HFFc6 (cell line): ENCODE measurements at regions not wholly inside any gene's neighbourhood (a gene's known extent, or its start where the extent isn't known, plus 50 kb on each side); places are given as distances from the start of the nearest gene placed in this dataset.

ENCODE experiments used
- DNase-seq: peaks from one replicate; pipeline ENCODE4 v3.0.0-alpha.2; 2018
- H3K27ac Mint-ChIP-seq: 2 replicates; pipeline ENCODE4 v1.8.0; 2020; ENCODE audit warnings: mild to moderate bottlenecking, mixed read lengths
- H3K27me3 Mint-ChIP-seq: 2 replicates; pipeline ENCODE4 v1.8.0; 2021; ENCODE audit warnings: mild to moderate bottlenecking, moderate library complexity, mixed read lengths; ENCODE audit not compliant: insufficient read depth
- H3K36me3 Mint-ChIP-seq: 2 replicates; pipeline ENCODE4 v1.8.0; 2021; ENCODE audit warnings: low read depth, mixed read lengths
- H3K4me1 Mint-ChIP-seq: 2 replicates; pipeline ENCODE4 v1.8.0; 2020; ENCODE audit warnings: low read depth, mixed read lengths
- H3K4me3 Mint-ChIP-seq: 2 replicates; pipeline ENCODE4 v1.8.0; 2020; ENCODE audit warnings: mild to moderate bottlenecking, moderate library complexity, mixed read lengths
- H3K9me3 Mint-ChIP-seq: 2 replicates; pipeline ENCODE4 v1.8.0; 2020; ENCODE audit warnings: mild to moderate bottlenecking, mixed read lengths
- TF ChIP-seq, protein P1 (sequence below): fragments of 200-600 bp; sonication (generic); IDR thresholded peaks from 2 replicates; pipeline ENCODE4 v1.5.0; 2021; ENCODE audit warnings: antibody characterized with exemption, mild to moderate bottlenecking

DNA sequence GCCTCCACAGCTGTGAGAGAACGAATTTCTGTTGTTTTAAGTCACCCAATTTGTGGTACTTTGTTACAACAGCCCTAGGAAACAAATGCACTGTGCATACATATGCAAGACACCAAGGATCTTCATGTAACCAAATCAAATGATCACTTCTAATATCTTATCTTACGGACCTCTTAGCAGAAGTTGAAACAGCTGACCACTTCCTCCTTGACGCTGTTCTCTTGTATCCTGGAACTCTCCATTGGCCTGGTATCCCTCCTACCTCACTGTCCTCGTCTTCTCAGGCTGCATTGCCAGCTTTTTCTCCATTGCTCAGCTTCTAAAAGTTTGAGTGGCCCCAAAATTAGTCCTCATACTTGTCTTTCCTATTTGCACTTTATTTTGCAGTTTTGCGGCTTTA is 200.4 kb downstream of the DLEU7 start:
- TF ChIP-seq, protein P1, sequence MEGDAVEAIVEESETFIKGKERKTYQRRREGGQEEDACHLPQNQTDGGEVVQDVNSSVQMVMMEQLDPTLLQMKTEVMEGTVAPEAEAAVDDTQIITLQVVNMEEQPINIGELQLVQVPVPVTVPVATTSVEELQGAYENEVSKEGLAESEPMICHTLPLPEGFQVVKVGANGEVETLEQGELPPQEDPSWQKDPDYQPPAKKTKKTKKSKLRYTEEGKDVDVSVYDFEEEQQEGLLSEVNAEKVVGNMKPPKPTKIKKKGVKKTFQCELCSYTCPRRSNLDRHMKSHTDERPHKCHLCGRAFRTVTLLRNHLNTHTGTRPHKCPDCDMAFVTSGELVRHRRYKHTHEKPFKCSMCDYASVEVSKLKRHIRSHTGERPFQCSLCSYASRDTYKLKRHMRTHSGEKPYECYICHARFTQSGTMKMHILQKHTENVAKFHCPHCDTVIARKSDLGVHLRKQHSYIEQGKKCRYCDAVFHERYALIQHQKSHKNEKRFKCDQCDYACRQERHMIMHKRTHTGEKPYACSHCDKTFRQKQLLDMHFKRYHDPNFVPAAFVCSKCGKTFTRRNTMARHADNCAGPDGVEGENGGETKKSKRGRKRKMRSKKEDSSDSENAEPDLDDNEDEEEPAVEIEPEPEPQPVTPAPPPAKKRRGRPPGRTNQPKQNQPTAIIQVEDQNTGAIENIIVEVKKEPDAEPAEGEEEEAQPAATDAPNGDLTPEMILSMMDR = no peak
- Mint-ChIP-seq H3K27ac (no peak overlapping the region), H3K27me3 (peaks cover 7% of the 10 kb centered on the region), H3K9me3 (no peaks in the 10 kb centered on the region), H3K36me3 (no peaks in the 10 kb centered on the region), H3K4me1 (peaks cover 11% of the 10 kb centered on the region), H3K4me3 (no peak overlapping the region)
- no peak for DNase-seq

DNA sequence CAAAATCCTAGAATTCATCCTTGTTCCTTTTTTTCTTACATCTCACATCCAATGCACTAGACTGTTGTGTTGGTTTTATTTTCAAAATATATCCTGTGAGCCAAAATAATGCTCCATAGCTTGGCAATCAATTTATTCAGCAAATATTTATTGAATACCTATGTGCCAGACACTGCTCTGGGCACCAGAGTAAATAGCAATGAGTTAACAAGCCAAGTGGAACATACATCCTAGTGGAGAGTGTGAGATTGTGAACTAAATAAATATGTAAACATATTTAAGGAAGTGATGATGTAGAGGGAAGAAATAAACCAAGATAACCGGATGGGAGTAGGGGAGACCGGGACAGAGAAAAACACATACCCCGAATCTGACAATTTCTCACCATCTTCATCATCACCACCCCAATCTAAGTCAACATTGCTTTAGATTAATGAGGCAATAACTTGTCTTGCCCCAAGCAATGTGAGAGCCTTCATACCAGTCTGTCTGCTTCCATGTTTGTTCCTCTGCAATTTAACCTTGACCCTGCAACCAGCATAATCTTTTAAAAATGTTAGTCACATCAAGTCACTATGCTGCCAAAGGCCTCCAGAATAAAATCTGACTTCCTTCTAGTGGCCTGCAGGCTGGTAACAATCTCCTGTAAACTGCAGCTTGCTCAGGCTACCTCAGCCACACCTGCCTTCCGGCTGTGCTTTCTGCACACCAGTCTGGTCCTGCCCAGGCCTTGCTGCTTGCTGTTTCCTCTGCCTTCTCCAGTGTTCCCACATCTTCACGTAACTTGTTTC is 199.2 kb downstream of the DLEU7 start:
- no peak overlapping the region for H3K27ac Mint-ChIP-seq
- TF ChIP-seq, protein P1 = no peak
- H3K4me1 Mint-ChIP-seq = peaks cover 11% of the 10 kb centered on the region
- H3K27me3 Mint-ChIP-seq = peaks cover 7% of the 10 kb centered on the region
- no peak for DNase-seq
- H3K9me3 Mint-ChIP-seq = no peaks in the 10 kb centered on the region
- no peak overlapping the region for H3K4me3 Mint-ChIP-seq
- H3K36me3 Mint-ChIP-seq = no peaks in the 10 kb centered on the region

DNA sequence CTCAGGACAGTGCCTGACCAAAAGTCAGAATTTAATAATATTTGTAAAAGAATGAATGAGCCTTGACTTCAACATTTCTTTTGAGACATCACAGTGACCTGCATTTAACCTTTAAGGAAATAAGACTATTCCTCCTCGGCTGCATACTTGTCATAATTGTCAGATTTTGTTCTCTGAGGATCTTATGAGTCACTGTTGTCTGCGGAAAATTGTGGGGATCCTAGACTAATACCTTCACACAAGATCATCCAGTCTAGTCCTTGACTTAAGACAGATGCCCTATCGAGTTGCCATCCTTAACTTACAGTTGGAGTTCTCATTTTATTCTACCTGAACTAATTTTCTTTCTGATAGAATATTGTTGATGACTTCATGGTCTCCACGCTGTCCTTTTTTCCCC is 198.4 kb downstream of the DLEU7 start:
- Mint-ChIP-seq H3K4me1 (peaks cover 11% of the 10 kb centered on the region), H3K27me3 (peaks cover 10% of the 10 kb centered on the region), H3K27ac (no peak overlapping the region), H3K4me3 (no peak overlapping the region), H3K36me3 (no peaks in the 10 kb centered on the region), H3K9me3 (no peaks in the 10 kb centered on the region)
- DNase-seq = peak; percentile 9
- TF ChIP-seq, protein P1 = no peak

DNA sequence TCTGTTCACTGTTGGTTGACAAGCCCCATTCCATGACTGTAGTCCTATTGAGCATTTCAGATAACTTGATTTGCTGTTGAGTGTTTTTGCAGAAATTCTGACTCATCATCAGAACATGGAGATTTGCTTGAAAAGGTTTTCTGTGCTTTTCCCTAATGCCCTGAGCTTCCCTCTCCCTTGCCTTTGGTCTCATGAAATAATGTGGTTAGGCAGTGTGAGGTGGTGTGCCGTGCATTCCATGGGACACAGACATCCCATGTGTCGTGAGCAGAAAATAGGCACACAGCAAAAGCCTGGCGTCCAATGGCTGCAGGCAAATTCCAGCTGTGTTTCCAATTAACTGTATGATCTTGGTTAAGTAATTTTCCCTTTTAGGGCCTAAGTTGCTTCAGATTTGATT is 197.4 kb downstream of the DLEU7 start:
- peaks cover 17% of the 10 kb centered on the region for H3K27me3 Mint-ChIP-seq
- no peaks in the 10 kb centered on the region for H3K9me3 Mint-ChIP-seq
- no peaks in the 10 kb centered on the region for H3K36me3 Mint-ChIP-seq
- H3K4me3 Mint-ChIP-seq = no peak overlapping the region
- no peak for DNase-seq
- peaks cover 11% of the 10 kb centered on the region for H3K4me1 Mint-ChIP-seq
- no peak overlapping the region for H3K27ac Mint-ChIP-seq
- TF ChIP-seq, protein P1 = no peak

DNA sequence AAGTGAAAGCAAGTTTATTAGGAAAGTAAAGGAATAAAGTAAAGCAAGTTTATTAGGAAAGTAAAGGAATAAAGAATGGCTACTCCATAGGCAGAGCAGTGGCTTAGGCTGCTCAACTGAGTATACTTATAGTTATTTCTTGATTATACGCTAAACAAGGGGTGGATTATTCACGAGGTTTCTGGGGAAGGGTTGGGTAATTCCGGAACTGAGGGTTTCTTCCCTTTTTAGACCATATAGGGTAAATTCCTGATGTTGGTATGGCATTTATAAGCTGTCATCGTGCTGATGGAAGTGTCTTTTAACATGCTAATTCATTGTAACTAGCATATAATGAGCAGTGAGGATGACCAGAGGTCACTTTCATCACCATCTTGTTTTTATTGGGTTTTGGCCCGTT is 194.3 kb downstream of the DLEU7 start:
- Mint-ChIP-seq H3K36me3 (no peaks in the 10 kb centered on the region), H3K9me3 (no peaks in the 10 kb centered on the region), H3K4me3 (no peak overlapping the region), H3K27me3 (peaks cover 15% of the 10 kb centered on the region), H3K4me1 (peaks cover 11% of the 10 kb centered on the region), H3K27ac (no peak overlapping the region)
- no peak for DNase-seq
- TF ChIP-seq, protein P1 = no peak
